Peyer's patch (tissue), 4 donors: ENCODE measurements at regions not wholly inside any gene's neighbourhood (a gene's known extent, or its start where the extent isn't known, plus 50 kb on each side); places are given as distances from the start of the nearest gene placed in this dataset.

Experiments
- CTCF ChIP-seq, 6 experiments: fragments of 450-650 bp in 4 of 6; fragments of 200-600 bp in 2 of 6; sonication (generic) in 1 of 6; IDR thresholded peaks; one replicate each; pipeline ENCODE4 v1.5.1; 2017 to 2019; ENCODE audit warnings: antibody characterized with exemption in 6 of 6, mild to moderate bottlenecking in 3 of 6, moderate library complexity in 1 of 6
- POLR2A ChIP-seq, 2 donors: fragments of 450-650 bp; IDR thresholded peaks; one replicate each; pipeline ENCODE4 v1.5.1; 2017; ENCODE audit warnings: antibody characterized with exemption in 2 of 2, mild to moderate bottlenecking in 2 of 2, moderate library complexity in 2 of 2

DNA sequence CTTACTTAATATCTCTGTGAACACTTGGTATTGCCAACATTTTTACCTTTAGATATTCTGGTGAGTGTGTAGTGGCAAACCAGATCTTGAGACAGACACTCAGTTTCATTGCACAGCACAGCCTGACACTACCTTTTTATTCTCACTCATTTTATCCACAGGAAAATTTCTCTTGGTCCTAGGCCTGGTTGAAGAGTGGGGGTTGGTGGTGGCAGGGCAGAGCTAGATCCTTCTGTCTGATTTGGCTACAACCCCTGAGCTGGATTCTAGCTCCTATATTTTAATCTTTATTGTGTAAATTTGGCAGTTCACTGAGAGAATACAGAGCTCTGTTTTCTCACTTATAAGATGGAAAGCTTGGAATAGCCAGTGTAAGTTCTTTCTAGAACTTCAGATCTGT lies 396.9 kb downstream of the LRIG3 start:
- TF ChIP-seq CTCF (IDR thresholded peaks at IDR 0.05) (no peak), POLR2A (IDR thresholded peaks at IDR 0.05) (no peak)
